HG03575 (cell line): ENCODE measurements at regions not wholly inside any gene's neighbourhood (a gene's known extent, or its start where the extent isn't known, plus 50 kb on each side); places are given as distances from the start of the nearest gene placed in this dataset.
"Not testable (repeated sequence)": the region's sequence is repeated elsewhere in the genome, so short reads cannot be mapped to it uniquely, and the experiment has no call there.

Experiments
- ATAC-seq: cut with Tn5 transposase; IDR thresholded peaks from one replicate; pipeline ENCODE4 v1.9.1; 2021; ENCODE audit not compliant: unreplicated experiment, insufficient number of reproducible peaks, low FRiP score; ENCODE audit errors: extremely low read depth

- ATAC-seq = not testable (repeated sequence)
These were observed 539.2 kb upstream of the ST8SIA4 start for GRCh38 chr5:101442281-101442680.

GRCh38 chr5:101440173-101440572, 537.1 kb upstream of the ST8SIA4 start:
- no peak for ATAC-seq

- ATAC-seq = no peak
These were observed 534.3 kb upstream of the ST8SIA4 start for GRCh38 chr5:101437351-101437750.

- ATAC-seq = no peak
These were observed 532.7 kb upstream of the ST8SIA4 start for GRCh38 chr5:101435768-101436167.

DNA sequence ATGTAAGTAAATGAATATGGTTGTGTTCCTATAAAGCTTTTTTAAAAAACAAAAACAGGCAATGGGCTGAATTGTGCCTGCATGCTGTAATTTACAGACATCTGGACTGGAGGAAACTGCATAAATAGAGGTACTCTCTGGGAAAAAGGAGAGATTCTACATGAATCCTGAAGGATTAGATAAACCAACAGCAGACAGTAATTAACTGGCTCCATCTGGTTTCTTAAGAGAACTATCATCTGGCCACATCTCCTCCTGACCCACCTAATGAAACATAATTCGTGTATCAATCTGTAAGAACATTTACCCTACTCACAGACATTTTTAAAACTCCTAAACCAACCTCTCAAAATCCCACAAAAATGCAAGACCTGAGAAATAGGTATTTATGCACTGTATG, 528.1 kb upstream of the ST8SIA4 start:
- ATAC-seq = no peak

DNA sequence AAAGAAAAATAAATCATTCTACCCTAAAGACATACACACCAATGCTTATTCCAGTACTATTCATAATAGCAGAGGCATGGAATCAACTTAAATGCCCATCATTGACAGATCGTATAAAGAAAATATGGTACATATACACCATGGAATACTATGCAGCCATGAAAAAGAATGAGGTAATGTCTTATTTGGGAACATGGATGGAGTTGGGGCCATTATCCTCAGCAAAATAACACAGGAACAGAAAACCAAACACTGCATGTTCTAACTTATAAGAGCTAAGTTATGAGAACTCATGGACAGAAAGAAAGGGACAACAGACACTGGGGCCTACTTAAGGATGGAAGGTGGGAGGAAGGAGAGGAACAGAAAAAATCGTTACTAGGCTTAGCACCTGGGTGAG, 527.5 kb upstream of the ST8SIA4 start:
- no peak for ATAC-seq

- ATAC-seq = no peak
These were observed 526.2 kb upstream of the ST8SIA4 start for GRCh38 chr5:101429241-101429640.

DNA sequence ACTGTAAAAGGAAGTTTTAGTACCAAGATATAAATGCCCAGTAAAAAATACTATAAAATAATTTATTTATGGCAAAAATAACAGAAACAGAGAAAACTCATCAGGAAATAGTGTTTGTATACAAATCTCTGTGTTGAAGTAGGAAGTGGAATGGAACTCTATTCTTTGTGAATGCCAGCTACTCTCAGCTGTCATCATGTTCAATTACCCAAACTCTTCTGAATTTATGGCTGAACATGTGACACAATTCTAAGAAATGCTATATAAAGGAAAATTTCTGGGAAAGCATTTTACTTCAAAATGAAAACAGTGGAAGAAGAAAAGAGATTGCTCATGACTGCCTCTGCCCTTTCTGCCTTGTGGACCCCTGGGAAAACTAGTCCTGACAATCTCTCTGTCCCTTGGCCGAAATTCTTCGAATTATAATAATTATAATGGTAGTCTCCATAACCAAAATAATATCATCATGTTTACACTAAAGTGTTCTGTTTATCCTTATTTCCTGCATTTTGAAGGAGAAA, 522.3 kb upstream of the ST8SIA4 start:
- ATAC-seq = no peak

- ATAC-seq = no peak
These were observed 521.6 kb upstream of the ST8SIA4 start for GRCh38 chr5:101424530-101425175.

- ATAC-seq = no peak
These were observed 515.6 kb upstream of the ST8SIA4 start for GRCh38 chr5:101418713-101419118.

DNA sequence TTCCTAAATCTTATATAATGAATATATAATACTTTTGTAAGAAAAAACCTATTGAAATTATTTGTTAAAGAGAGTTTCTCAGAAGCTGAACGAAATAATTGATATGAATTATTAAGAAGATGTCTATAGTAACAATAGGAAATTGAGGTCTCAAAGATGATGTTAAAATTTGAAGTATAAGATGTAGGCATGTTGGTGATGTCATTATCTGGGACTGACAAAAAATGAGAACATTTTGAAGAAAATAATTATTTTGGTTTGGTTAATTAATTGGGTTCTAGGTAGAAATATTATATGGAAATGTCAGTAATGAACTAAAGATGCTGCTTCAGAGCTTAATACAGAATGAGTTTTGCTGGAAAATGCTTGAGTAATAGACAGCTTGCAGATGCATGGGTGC, 501.4 kb upstream of the ST8SIA4 start:
- ATAC-seq = no peak

DNA sequence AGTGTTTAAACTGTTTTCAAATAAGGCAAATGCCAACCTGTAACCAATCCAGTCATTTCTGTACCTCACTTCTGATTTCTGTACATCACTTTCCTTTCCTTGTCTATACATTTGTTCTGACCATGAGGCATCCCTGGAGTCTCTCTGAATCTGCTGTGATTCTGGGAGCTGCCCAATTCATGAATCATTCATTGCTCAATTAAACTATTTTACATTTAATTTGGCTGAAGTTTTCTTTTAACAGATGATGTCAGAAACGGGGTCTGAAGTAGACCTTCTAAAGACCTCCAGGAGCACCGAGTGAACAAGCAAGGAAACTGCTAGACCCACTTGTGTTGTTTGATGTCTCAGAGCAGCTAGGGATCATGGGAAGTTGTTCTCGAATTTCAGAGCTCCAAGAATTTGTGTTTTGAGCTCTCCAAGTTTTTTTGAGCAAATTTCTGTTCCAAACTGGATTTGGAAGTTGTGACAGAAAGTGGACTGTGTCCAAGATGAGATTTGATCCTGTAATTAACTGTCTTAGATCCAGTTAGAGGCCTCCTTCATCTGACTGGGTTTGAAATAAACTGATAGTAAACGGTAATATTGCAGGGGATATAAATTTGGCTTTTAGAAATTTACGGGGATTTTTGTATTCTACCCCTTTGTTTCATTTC, 490.8 kb upstream of the ST8SIA4 start:
- ATAC-seq = no peak

GRCh38 chr5:101390151-101390908, 487.2 kb upstream of the ST8SIA4 start:
- no peak for ATAC-seq

GRCh38 chr5:101385276-101385675, 482.2 kb upstream of the ST8SIA4 start:
- no peak for ATAC-seq

DNA sequence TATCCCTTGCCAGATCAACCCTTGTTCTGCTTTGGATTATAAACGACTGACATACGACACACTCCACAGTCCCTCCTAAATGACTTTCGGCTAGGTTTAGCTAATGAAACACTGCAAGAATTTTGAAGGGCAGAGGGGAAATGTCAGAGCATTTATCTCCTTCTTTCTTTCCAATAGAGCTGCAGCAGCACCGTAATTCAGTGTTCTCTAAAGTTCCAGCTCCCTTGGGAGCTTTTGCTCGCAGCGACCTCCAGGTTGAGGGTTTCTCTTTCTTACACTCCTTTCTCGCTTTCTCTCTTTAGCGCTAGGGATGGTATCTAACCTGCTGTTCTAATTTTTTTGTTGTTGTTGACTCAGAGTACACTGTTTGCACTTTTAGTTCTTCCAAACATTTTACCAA, 467.1 kb upstream of the ST8SIA4 start:
- ATAC-seq = no peak

GRCh38 chr5:101364469-101364868, 461.4 kb upstream of the ST8SIA4 start:
- ATAC-seq = no peak

DNA sequence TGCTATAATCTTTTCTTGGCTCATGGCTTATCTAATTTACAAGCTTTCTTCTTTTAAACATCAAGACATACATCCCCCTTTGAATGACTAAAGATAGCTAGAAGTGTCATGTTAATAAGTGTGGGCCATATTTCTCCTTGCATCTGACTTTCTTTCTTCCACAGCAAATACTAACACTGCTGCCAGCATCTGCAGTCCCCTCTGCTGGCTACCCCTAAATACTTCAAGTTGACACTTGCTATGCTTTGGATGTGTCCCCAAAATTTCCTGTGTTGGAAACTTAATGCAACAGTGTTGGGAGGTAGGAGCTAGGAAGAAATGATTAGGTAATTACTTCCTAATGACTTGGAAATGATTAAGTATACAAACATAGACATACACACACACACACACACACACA, 459.0 kb upstream of the ST8SIA4 start:
- ATAC-seq = no peak

DNA sequence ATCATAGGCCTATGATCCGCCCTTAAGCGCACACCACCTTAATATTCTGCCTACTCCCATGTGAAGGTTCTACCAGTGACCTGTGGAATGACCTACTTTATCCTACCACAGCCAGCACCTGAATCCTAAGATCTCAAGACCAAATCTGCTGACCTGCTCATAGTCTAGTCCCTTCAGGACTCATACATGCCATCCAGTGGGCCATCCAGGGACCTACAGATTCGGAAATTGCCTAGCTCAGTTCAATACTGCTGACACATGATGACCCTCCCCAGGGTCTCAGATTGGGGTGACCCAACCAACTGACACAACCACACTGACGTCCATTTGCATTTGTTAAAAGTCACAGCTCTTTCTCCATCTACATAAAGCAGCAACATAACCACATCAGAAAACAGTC, 443.8 kb upstream of the ST8SIA4 start:
- no peak for ATAC-seq

- ATAC-seq = no peak
These were observed 443.4 kb upstream of the ST8SIA4 start for GRCh38 chr5:101346447-101346846.

DNA sequence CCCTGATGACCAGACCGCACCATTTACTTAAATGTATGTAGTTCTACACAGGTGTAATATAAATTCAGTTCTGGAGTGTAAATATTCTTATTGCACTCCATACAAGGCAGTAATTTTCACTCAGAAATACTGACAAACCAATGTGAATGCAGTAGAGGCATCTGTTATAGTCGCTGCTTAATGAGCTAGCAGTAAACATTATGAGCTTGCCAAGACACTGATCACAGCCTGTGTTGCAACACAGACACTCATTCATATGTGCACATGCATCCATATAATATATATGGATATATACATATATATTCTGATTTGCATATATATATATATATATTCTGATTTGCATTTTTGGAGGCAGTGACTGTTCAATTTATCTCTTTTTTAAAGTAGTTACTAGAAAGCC, 435.1 kb upstream of the ST8SIA4 start:
- no peak for ATAC-seq
